Skeletal muscle cell (primary cell): ENCODE measurements at regions not wholly inside any gene's neighbourhood (a gene's known extent, or its start where the extent isn't known, plus 50 kb on each side); places are given as distances from the start of the nearest gene placed in this dataset.

Experiments used
- DNase-seq: peaks from one replicate; pipeline ENCODE4 v3.0.0-alpha.2; 2010; ENCODE audit warnings: low read depth
- H3K4me3 ChIP-seq: 2 replicates; pipeline ENCODE4 v1.5.1; 2011; ENCODE audit warnings: low read depth, mild to moderate bottlenecking, control low read depth, low read length, moderate library complexity

DNA sequence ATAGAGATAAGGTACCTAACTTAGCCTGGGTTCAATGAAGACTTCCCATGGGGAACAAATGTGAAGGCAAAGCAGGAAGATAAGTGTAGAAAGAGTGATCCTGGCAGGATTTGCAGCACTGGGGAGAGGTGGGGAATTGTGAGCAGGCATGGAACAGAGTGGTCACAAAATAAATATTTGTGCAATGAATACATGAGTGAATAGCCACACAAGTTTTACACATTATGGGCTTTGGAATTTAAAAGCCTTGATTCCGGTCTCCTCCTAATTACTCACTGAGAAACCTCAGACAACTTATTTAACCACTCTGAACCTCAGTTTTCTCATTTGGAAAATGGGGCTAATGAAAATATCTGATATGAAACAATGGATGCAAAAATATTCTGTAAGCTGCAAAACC, 148.3 kb downstream of the ELAVL4 start:
- no peak overlapping the region for H3K4me3 ChIP-seq
- DNase-seq, result no peak
